Fibroblast of mammary gland (primary cell): ENCODE measurements at regions not wholly inside any gene's neighbourhood (a gene's known extent, or its start where the extent isn't known, plus 50 kb on each side); places are given as distances from the start of the nearest gene placed in this dataset.

Source experiments
- DNase-seq: peaks from one replicate; pipeline ENCODE4 v3.0.0-alpha.2; 2010; ENCODE audit warnings: low read depth
- H3K4me3 ChIP-seq: 2 replicates; pipeline ENCODE4 v1.5.1; 2011; ENCODE audit warnings: low read depth, mild to moderate bottlenecking, low read length, moderate library complexity; ENCODE audit not compliant: control insufficient read depth
- TF ChIP-seq, protein P1 (sequence below): conservative IDR thresholded peaks from 2 replicates; pipeline ENCODE4 v1.5.1; 2011; ENCODE audit warnings: low read depth, low read length, inconsistent platforms; ENCODE audit not compliant: control insufficient read depth, insufficient read depth

DNA sequence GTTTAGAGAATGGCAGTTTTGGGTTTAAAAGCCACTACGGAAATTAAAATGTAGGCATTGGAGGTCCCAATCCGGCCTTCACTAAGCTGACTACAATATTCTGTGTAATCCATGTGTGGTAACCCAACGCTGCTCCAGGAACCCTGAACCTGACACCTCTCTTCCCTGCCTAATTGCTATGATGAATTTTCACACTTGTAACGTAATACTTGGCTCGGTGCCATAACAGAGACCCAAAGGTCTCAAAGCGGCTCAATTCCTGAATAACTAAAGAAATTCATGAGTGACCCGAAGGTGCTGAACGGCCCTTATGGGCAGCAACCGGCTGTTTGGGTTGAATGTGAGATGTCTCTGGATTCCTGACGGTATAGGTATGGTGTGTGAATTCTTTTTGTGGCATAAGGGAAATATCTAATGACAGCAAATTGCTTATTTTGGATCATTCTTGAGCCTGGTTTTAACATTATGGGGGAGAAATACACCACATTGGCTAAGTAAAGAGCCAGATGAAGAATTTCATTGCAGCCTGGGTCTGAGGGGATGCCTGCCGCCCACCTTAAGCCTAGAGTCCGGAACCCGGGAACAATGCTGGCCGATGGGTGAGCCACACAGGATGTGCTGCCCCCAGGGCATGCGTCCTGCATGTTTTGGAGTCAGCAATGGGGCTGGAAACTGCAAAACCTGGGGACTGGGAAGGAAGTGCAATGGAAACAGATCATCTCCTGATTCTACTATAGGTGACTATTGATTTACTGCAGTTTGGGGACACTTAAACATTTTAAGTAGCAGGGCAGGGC, 69.7 kb upstream of the FZD8 start:
- TF ChIP-seq, protein P1, sequence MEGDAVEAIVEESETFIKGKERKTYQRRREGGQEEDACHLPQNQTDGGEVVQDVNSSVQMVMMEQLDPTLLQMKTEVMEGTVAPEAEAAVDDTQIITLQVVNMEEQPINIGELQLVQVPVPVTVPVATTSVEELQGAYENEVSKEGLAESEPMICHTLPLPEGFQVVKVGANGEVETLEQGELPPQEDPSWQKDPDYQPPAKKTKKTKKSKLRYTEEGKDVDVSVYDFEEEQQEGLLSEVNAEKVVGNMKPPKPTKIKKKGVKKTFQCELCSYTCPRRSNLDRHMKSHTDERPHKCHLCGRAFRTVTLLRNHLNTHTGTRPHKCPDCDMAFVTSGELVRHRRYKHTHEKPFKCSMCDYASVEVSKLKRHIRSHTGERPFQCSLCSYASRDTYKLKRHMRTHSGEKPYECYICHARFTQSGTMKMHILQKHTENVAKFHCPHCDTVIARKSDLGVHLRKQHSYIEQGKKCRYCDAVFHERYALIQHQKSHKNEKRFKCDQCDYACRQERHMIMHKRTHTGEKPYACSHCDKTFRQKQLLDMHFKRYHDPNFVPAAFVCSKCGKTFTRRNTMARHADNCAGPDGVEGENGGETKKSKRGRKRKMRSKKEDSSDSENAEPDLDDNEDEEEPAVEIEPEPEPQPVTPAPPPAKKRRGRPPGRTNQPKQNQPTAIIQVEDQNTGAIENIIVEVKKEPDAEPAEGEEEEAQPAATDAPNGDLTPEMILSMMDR = no peak
- no peak for DNase-seq
- H3K4me3 ChIP-seq = no peak overlapping the region

DNA sequence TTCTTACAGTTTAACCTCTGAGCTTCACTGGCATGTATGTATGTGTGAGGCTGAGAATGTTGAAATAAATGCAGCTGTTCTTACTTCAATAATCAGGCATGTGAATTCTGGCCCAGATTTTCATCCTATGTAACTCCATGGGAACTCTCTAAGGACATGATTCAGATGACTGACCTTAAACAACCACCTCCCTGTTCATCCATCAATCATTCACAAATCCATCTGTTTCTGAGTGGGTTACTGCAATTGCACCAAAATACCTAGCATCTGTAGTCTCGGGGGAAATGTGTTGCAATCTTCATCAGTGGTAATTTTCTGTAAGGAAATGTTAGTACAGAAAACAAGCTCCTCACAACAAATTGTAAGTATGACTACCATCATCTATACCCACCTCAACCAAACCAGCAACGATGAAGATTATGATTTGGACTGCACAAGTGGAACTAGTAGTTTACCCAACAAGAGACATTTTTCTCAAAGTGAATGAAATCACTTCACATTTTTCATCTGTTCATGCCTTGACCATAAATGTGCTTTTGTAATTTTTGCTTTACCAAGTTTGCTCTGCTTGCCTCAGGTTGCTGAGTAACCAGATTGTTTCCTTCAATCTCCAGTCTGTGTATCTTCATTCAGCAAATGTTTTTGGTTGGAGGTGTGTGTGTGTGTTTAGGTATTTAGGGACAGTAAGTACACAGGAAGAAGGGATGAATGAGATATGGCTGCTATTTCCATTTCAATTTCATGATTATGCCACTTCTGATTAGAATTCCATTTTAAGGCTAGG, 65.7 kb upstream of the FZD8 start:
- no peak overlapping the region for H3K4me3 ChIP-seq
- TF ChIP-seq, protein P1 = no peak
- DNase-seq = peak; percentile 72

- no peak overlapping the region for H3K4me3 ChIP-seq
- TF ChIP-seq, protein P1 = no peak
- DNase-seq = no peak
Observed at GRCh38 chr10:35706959-35707358, 64.9 kb upstream of the FZD8 start.

GRCh38 chr10:35705671-35706070, 63.6 kb upstream of the FZD8 start:
- no peak for DNase-seq
- no peak overlapping the region for H3K4me3 ChIP-seq
- TF ChIP-seq, protein P1 = no peak

GRCh38 chr10:35705051-35705450, 63.0 kb upstream of the FZD8 start:
- TF ChIP-seq, protein P1 = no peak
- DNase-seq = no peak
- H3K4me3 ChIP-seq = no peak overlapping the region

- TF ChIP-seq, protein P1 = no peak
Observed at GRCh38 chr10:35704401-35704800, 62.3 kb upstream of the FZD8 start.

DNA sequence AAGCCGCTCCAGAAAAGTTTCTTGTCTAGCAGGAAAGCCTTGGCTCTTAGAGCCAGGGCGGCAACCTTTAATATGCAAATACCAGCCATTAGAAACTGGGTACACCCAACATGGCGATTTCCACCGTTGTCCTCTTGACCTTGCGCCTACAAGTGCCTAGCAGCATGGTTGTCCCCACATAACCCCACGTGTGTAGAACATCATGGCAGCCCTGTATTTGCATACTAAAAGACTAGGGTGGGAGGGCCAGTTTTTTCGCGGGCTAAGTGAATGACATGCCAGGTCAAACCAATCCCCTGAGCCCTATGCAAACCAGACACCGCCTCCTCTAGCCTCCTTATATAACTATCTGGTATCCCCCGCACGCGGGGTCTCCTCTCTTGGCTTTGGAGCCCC, 58.4 kb upstream of the FZD8 start:
- no peak for DNase-seq
- TF ChIP-seq, protein P1 = no peak
- no peak overlapping the region for H3K4me3 ChIP-seq

More at GRCh38 chr10:35704401-35704800, 62.3 kb upstream of the FZD8 start:
- no peak for DNase-seq
- no peak overlapping the region for H3K4me3 ChIP-seq
